ENCODE measurements at regions not wholly inside any gene's neighbourhood (a gene's known extent, or its start where the extent isn't known, plus 50 kb on each side); places are given as distances from the start of the nearest gene placed in this dataset.

GRCh38 chr3:194974468-194975135 lies 288.9 kb downstream of the FAM43A start:
- no peak overlapping the region for H3K4me3 ChIP-seq (ENCODE audit: insufficient read depth, low read length)
- H4K20me1 ChIP-seq (ENCODE audit: insufficient read depth, low read length), result no peaks in the 10 kb centered on the region
- H3K27me3 ChIP-seq (ENCODE audit: insufficient read depth, low read length), result peaks cover 11% of the 10 kb centered on the region
- H2AFZ ChIP-seq (ENCODE audit: low read length), result no peak overlapping the region
- H3K27ac ChIP-seq (ENCODE audit: low read depth, low read length), result no peak overlapping the region
- H3K36me3 ChIP-seq (ENCODE audit: insufficient read depth, low read length), result no peaks in the 10 kb centered on the region
- H3K4me1 ChIP-seq (ENCODE audit: insufficient read depth, low read length), result no peaks in the 10 kb centered on the region
- DNase-seq (ENCODE audit: insufficient read length, low spot score, missing footprints), result no peak
- no peaks in the 10 kb centered on the region for H3K79me2 ChIP-seq (ENCODE audit: insufficient read depth, low read length)
- H3K9me3 ChIP-seq (ENCODE audit: low read depth, low read length), result no peaks in the 10 kb centered on the region
- no peak overlapping the region for H3K4me2 ChIP-seq (ENCODE audit: insufficient read depth, low read length)
- TF ChIP-seq, protein P1, sequence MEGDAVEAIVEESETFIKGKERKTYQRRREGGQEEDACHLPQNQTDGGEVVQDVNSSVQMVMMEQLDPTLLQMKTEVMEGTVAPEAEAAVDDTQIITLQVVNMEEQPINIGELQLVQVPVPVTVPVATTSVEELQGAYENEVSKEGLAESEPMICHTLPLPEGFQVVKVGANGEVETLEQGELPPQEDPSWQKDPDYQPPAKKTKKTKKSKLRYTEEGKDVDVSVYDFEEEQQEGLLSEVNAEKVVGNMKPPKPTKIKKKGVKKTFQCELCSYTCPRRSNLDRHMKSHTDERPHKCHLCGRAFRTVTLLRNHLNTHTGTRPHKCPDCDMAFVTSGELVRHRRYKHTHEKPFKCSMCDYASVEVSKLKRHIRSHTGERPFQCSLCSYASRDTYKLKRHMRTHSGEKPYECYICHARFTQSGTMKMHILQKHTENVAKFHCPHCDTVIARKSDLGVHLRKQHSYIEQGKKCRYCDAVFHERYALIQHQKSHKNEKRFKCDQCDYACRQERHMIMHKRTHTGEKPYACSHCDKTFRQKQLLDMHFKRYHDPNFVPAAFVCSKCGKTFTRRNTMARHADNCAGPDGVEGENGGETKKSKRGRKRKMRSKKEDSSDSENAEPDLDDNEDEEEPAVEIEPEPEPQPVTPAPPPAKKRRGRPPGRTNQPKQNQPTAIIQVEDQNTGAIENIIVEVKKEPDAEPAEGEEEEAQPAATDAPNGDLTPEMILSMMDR (IDR thresholded peaks at IDR 0.05; ENCODE audit: extremely low read depth, low read depth, low read length), result no peak

- DNase-seq (ENCODE audit: insufficient read length, low spot score, missing footprints), result no peak
- TF ChIP-seq, protein P1 (IDR thresholded peaks at IDR 0.05; ENCODE audit: extremely low read depth, low read depth, low read length), result no peak
- H3K79me2 ChIP-seq (ENCODE audit: insufficient read depth, low read length), result no peaks in the 10 kb centered on the region
- no peak overlapping the region for H3K27ac ChIP-seq (ENCODE audit: low read depth, low read length)
- no peaks in the 10 kb centered on the region for H3K36me3 ChIP-seq (ENCODE audit: insufficient read depth, low read length)
- peaks cover 10% of the 10 kb centered on the region for H3K27me3 ChIP-seq (ENCODE audit: insufficient read depth, low read length)
- no peaks in the 10 kb centered on the region for H4K20me1 ChIP-seq (ENCODE audit: insufficient read depth, low read length)
- no peaks in the 10 kb centered on the region for H3K4me1 ChIP-seq (ENCODE audit: insufficient read depth, low read length)
- H3K9me3 ChIP-seq (ENCODE audit: low read depth, low read length), result no peaks in the 10 kb centered on the region
- H3K4me2 ChIP-seq (ENCODE audit: insufficient read depth, low read length), result no peak overlapping the region
- no peak overlapping the region for H3K4me3 ChIP-seq (ENCODE audit: insufficient read depth, low read length)
- no peak overlapping the region for H2AFZ ChIP-seq (ENCODE audit: low read length)
Measured at GRCh38 chr3:194976049-194976451, 290.4 kb downstream of the FAM43A start.

DNA sequence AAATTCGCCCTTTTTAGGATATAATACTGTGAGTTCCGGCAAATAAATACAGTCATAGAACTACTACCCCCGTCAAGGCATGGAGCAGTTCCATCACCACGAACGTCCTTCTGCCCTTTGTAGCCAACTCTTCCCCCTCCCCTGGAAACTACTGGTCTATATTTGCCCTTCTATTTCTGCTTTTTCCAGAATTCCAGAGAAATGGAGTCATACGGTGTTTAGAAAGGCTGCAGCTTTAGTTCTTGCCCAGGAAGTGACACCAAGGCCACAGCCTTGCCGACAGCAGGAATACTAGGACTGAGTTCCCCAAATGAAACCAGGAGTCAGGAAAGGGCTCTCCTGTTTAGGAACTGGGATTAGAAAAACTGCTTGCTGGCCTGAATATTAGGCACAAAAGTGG lies 291.2 kb downstream of the FAM43A start:
- Histone ChIP-seq H3K36me3 (ENCODE audit: insufficient read depth, low read length) (no peaks in the 10 kb centered on the region), H3K4me2 (ENCODE audit: insufficient read depth, low read length) (no peak overlapping the region), H3K4me1 (ENCODE audit: insufficient read depth, low read length) (no peaks in the 10 kb centered on the region), H2AFZ (ENCODE audit: low read length) (peak overlapping the region; percentile 57), H3K79me2 (ENCODE audit: insufficient read depth, low read length) (no peaks in the 10 kb centered on the region), H3K4me3 (ENCODE audit: insufficient read depth, low read length) (no peak overlapping the region), H4K20me1 (ENCODE audit: insufficient read depth, low read length) (no peaks in the 10 kb centered on the region), H3K27ac (ENCODE audit: low read depth, low read length) (no peak overlapping the region), H3K27me3 (ENCODE audit: insufficient read depth, low read length) (peaks cover 10% of the 10 kb centered on the region), H3K9me3 (ENCODE audit: low read depth, low read length) (no peaks in the 10 kb centered on the region)
- no peak for DNase-seq (ENCODE audit: insufficient read length, low spot score, missing footprints)
- TF ChIP-seq, protein P1 (IDR thresholded peaks at IDR 0.05; ENCODE audit: extremely low read depth, low read depth, low read length), result no peak

GRCh38 chr3:194977356-194977755 lies 291.7 kb downstream of the FAM43A start:
- H3K79me2 ChIP-seq (ENCODE audit: insufficient read depth, low read length), result no peaks in the 10 kb centered on the region
- no peaks in the 10 kb centered on the region for H4K20me1 ChIP-seq (ENCODE audit: insufficient read depth, low read length)
- H2AFZ ChIP-seq (ENCODE audit: low read length), result no peak overlapping the region
- TF ChIP-seq, protein P1 (IDR thresholded peaks at IDR 0.05; ENCODE audit: extremely low read depth, low read depth, low read length), result no peak
- H3K4me1 ChIP-seq (ENCODE audit: insufficient read depth, low read length), result no peaks in the 10 kb centered on the region
- no peaks in the 10 kb centered on the region for H3K9me3 ChIP-seq (ENCODE audit: low read depth, low read length)
- no peak overlapping the region for H3K27ac ChIP-seq (ENCODE audit: low read depth, low read length)
- no peaks in the 10 kb centered on the region for H3K36me3 ChIP-seq (ENCODE audit: insufficient read depth, low read length)
- H3K4me3 ChIP-seq (ENCODE audit: insufficient read depth, low read length), result no peak overlapping the region
- no peak for DNase-seq (ENCODE audit: insufficient read length, low spot score, missing footprints)
- H3K27me3 ChIP-seq (ENCODE audit: insufficient read depth, low read length), result peaks cover 10% of the 10 kb centered on the region
- no peak overlapping the region for H3K4me2 ChIP-seq (ENCODE audit: insufficient read depth, low read length)
